Prostate gland (tissue), 2 donors: ENCODE measurements at regions not wholly inside any gene's neighbourhood (a gene's known extent, or its start where the extent isn't known, plus 50 kb on each side); places are given as distances from the start of the nearest gene placed in this dataset.
A peak's percentile ranks its signal among the peaks of the same experiment; 100 is the strongest.

ENCODE experiments used
- DNase-seq: peaks from one replicate; pipeline ENCODE4 v3.0.0-alpha.2; 2019; ENCODE audit warnings: low spot score
- H3K27ac ChIP-seq, 2 donors: fragments of 200-600 bp; sonication (generic); 2 replicates each; pipeline ENCODE4 v1.5.1; 2017 to 2019
- H3K27me3 ChIP-seq: fragments of 200-600 bp; sonication (generic); replicated peaks from 2 replicates; pipeline ENCODE4 v1.5.1; 2019; ENCODE audit not compliant: insufficient read depth
- H3K36me3 ChIP-seq, 2 donors: fragments of 200-600 bp; sonication (generic); 1 replicate in 1 of 2; 2 replicates in 1 of 2; pipeline versions ENCODE4 v1.5.1 to v1.8.1; 2017 to 2019
- H3K4me1 ChIP-seq: fragments of 200-600 bp; sonication (generic); replicated peaks from 2 replicates; pipeline ENCODE4 v1.5.1; 2019
- H3K4me3 ChIP-seq, 2 donors: fragments of 200-600 bp; sonication (generic); 2 replicates each; pipeline ENCODE4 v1.5.1; 2017 to 2019
- H3K9me3 ChIP-seq: fragments of 200-600 bp; sonication (generic); 2 replicates; pipeline ENCODE4 v1.5.1; 2017
- CTCF ChIP-seq, 4 experiments: fragments of 200-600 bp in 2 of 4; fragments of 450-650 bp in 2 of 4; sonication (generic) in 2 of 4; IDR thresholded peaks; 1 replicate in 3 of 4; 2 replicates in 1 of 4; pipeline ENCODE4 v1.5.1; 2016 to 2019; ENCODE audit warnings: antibody characterized with exemption in 4 of 4, mild to moderate bottlenecking in 2 of 4, moderate library complexity in 2 of 4
- POLR2A ChIP-seq: fragments of 450-650 bp; IDR thresholded peaks from one replicate; pipeline ENCODE4 v1.6.1; 2016; ENCODE audit warnings: antibody characterized with exemption, mild to moderate bottlenecking
- POLR2AphosphoS5 ChIP-seq: sonication (generic); formaldehyde crosslinking; IDR thresholded peaks from one replicate; pipeline ENCODE4 v1.6.1; 2017; ENCODE audit warnings: antibody characterized with exemption
- WGBS: methylation state at CpG from one replicate; pipeline ENCODE4 v1.1.5; 2018; 5-methylcytosine and 5-hydroxymethylcytosine counted together
- intact Hi-C: fragments of 100-400 bp; cut with DNase I; formaldehyde crosslinking; loops from one replicate; pipeline ENCODE4 v1.14.2; 2022

GRCh38 chr1:25012966-25013962, 83.2 kb upstream of the RUNX3 start:
- Histone ChIP-seq H3K4me3 (no peak overlapping the region), H3K36me3 (no peaks in the 10 kb centered on the region), H3K27ac (no peak overlapping the region), H3K27me3 (no peaks in the 10 kb centered on the region), H3K9me3 (no peaks in the 10 kb centered on the region), H3K4me1 (no peaks in the 10 kb centered on the region)
- no peak for DNase-seq
- 81% methylated on average over 15 of the region's 17 CpGs for WGBS
- no peak for TF ChIP-seq CTCF (IDR thresholded peaks at IDR 0.05)
- TF ChIP-seq POLR2AphosphoS5, result no peak
- no peak for TF ChIP-seq POLR2A
- intact Hi-C loops, result no loop called here

GRCh38 chr1:25011943-25012638, 82.0 kb upstream of the RUNX3 start:
- TF ChIP-seq POLR2A, result no peak
- TF ChIP-seq POLR2AphosphoS5, result peak; percentile 61
- peak in 2 of 4 experiments; percentile 12 to 17 for TF ChIP-seq CTCF (IDR thresholded peaks at IDR 0.05)
- H3K9me3 ChIP-seq, result no peaks in the 10 kb centered on the region
- peak; percentile 41 for DNase-seq
- no peaks in the 10 kb centered on the region for H3K4me1 ChIP-seq
- 64% methylated on average over 13 of the region's 13 CpGs for WGBS
- H3K4me3 ChIP-seq, result no peak overlapping the region
- intact Hi-C loops, result no loop called here
- H3K36me3 ChIP-seq, result no peaks in the 10 kb centered on the region
- no peak overlapping the region for H3K27ac ChIP-seq
- H3K27me3 ChIP-seq, result no peaks in the 10 kb centered on the region

GRCh38 chr1:25011275-25011674, 81.2 kb upstream of the RUNX3 start:
- intact Hi-C loops, result no loop called here
- Histone ChIP-seq H3K9me3 (no peaks in the 10 kb centered on the region), H3K4me1 (no peaks in the 10 kb centered on the region), H3K27ac (no peak overlapping the region), H3K27me3 (no peaks in the 10 kb centered on the region), H3K36me3 (no peaks in the 10 kb centered on the region), H3K4me3 (no peak overlapping the region)
- no peak for TF ChIP-seq CTCF (IDR thresholded peaks at IDR 0.05)
- TF ChIP-seq POLR2AphosphoS5, result no peak
- DNase-seq, result no peak
- WGBS, result 80% methylated on average over 4 of the region's 4 CpGs

GRCh38 chr1:25009671-25010262, 79.7 kb upstream of the RUNX3 start:
- no peak overlapping the region for H3K4me3 ChIP-seq
- no peak overlapping the region for H3K27ac ChIP-seq
- H3K9me3 ChIP-seq, result no peaks in the 10 kb centered on the region
- no peaks in the 10 kb centered on the region for H3K27me3 ChIP-seq
- no peak for DNase-seq
- intact Hi-C loops, result no loop called here
- no peaks in the 10 kb centered on the region for H3K36me3 ChIP-seq
- TF ChIP-seq POLR2AphosphoS5, result no peak
- TF ChIP-seq POLR2A, result no peak
- TF ChIP-seq CTCF (IDR thresholded peaks at IDR 0.05), result no peak
- 85% methylated on average over 3 of the region's 3 CpGs for WGBS
- no peaks in the 10 kb centered on the region for H3K4me1 ChIP-seq
